HCT116 (cell line): ENCODE measurements at regions not wholly inside any gene's neighbourhood (a gene's known extent, or its start where the extent isn't known, plus 50 kb on each side); places are given as distances from the start of the nearest gene placed in this dataset.

Source experiments
- ATAC-seq: fragments of 200-7000 bp; cut with Tn5 transposase; 2 replicates; pipeline ENCODE4 v1.9.1; 2020; ENCODE audit warnings: mild to moderate bottlenecking, moderate library complexity
- BruUV-seq: library from RNA; stranded (reverse); fragments of 400-500 nt; replicated peaks from 2 replicates; lab custom pipeline; 2021; lab: Mats Ljungman, UMichigan
- CTCF ChIA-PET: fragments of 300-600 bp; sonication (Branson Sonifier 250); formaldehyde crosslinking; loops from one replicate; lab custom pipeline; 2021; ENCODE audit warnings: antibody characterized with exemption; lab: Charles Lee
- POLR2A ChIA-PET: fragments of 300-600, 350-600 bp; sonication (Branson Sonifier 250); formaldehyde crosslinking; loops from one replicate; lab custom pipeline; 2021; ENCODE audit warnings: antibody characterized with exemption; lab: Charles Lee
- RAD21 ChIA-PET, 2 experiments: fragments of 300-600 bp; sonication (Branson Sonifier 250); formaldehyde crosslinking; loops; one replicate each; lab custom pipeline; 2023; ENCODE audit warnings: low total read pairs in 2 of 2; ENCODE audit not compliant: uncharacterized antibody in 2 of 2, unreplicated experiment in 2 of 2, low non-redundant PET in 1 of 2; lab: Charles Lee
- DNase-seq: peaks from one replicate; pipeline ENCODE4 v3.0.0-alpha.2; 2010; ENCODE audit warnings: low read depth, low spot score
- H2AFZ ChIP-seq: fragments of 200-600 bp; shearing (Covaris generic), sonication (generic); 2 replicates; pipeline ENCODE4 v1.6.1; 2017; ENCODE audit warnings: low read depth, mixed run types, mixed read lengths, antibody characterized with exemption, low read length; ENCODE audit not compliant: poor library complexity, severe bottlenecking
- H3K27ac ChIP-seq: 2 replicates; pipeline ENCODE4 v1.5.1; 2012; ENCODE audit warnings: low read depth, low read length
- H3K27me3 ChIP-seq: fragments of 200-600 bp; sonication (generic); 2 replicates; pipeline ENCODE4 v1.6.1; 2016; ENCODE audit warnings: mixed run types, low read length, mixed read lengths; ENCODE audit not compliant: insufficient read depth
- H3K36me3 ChIP-seq, 2 experiments: fragments of 200-500 bp in 1 of 2; fragments of 200-600 bp in 1 of 2; sonication (Bioruptor generic) in 1 of 2; sonication (generic) in 1 of 2; 2 replicates each; pipeline versions ENCODE4 v1.5.1 to v1.6.1; 2014 to 2016; ENCODE audit warnings: low read length in 2 of 2, inconsistent platforms in 1 of 2, mixed read lengths in 1 of 2, mixed run types in 1 of 2; ENCODE audit not compliant: insufficient read depth in 2 of 2, control insufficient read depth in 1 of 2
- H3K4me1 ChIP-seq, 2 experiments: fragments of 200-600 bp in 1 of 2; sonication (generic) in 1 of 2; 2 replicates each; pipeline versions ENCODE4 v1.5.1 to v1.6.1; 2012 to 2017; ENCODE audit warnings: low read length in 2 of 2, inconsistent platforms in 1 of 2, mild to moderate bottlenecking in 1 of 2, mixed read lengths in 1 of 2, mixed run types in 1 of 2, moderate library complexity in 1 of 2; ENCODE audit not compliant: insufficient read depth in 2 of 2, control insufficient read depth in 1 of 2
- H3K4me2 ChIP-seq: fragments of 200-600 bp; sonication (generic); 2 replicates; pipeline ENCODE4 v1.6.1; 2017; ENCODE audit warnings: mixed run types, low read length, mixed read lengths
- H3K4me3 ChIP-seq, 2 experiments: fragments of 200-600 bp in 1 of 2; sonication (generic) in 1 of 2; replicated peaks in 1 of 2; 2 replicates each; pipeline ENCODE4 v1.5.1; 2011 to 2016; ENCODE audit warnings: low read length in 2 of 2, control low read depth in 1 of 2, low read depth in 1 of 2, mild to moderate bottlenecking in 1 of 2, mixed read lengths in 1 of 2, mixed run types in 1 of 2
- H3K79me2 ChIP-seq: fragments of 200-600 bp; sonication (generic); 2 replicates; pipeline ENCODE4 v1.6.1; 2017; ENCODE audit warnings: mild to moderate bottlenecking, mixed run types, low read length, moderate library complexity, mixed read lengths; ENCODE audit not compliant: insufficient read depth
- H3K9ac ChIP-seq: fragments of 200-600 bp; sonication (generic); 2 replicates; pipeline ENCODE4 v1.6.1; 2016; ENCODE audit warnings: low read length, mixed read lengths
- H3K9me2 ChIP-seq: fragments of 200-600 bp; sonication (generic), shearing (Covaris generic); 2 replicates; pipeline ENCODE4 v1.6.1; 2017; ENCODE audit warnings: mixed run types, mild to moderate bottlenecking, moderate library complexity; ENCODE audit not compliant: insufficient read depth
- H3K9me3 ChIP-seq, 2 experiments: fragments of 200-500 bp in 1 of 2; fragments of 200-600 bp in 1 of 2; sonication (Bioruptor generic) in 1 of 2; sonication (generic) in 1 of 2; 2 replicates each; pipeline ENCODE4 v1.6.1; 2014 to 2017; ENCODE audit warnings: low read length in 2 of 2, mixed read lengths in 2 of 2, inconsistent platforms in 1 of 2, low read depth in 1 of 2, mild to moderate bottlenecking in 1 of 2, mixed run types in 1 of 2, moderate library complexity in 1 of 2; ENCODE audit not compliant: control insufficient read depth in 1 of 2, insufficient read depth in 1 of 2
- H4K20me1 ChIP-seq: fragments of 200-600 bp; sonication (generic), shearing (Covaris generic); 2 replicates; pipeline ENCODE4 v1.6.1; 2017; ENCODE audit warnings: mixed run types, mild to moderate bottlenecking, moderate library complexity; ENCODE audit not compliant: insufficient read depth
- CBX3 ChIP-seq: IDR thresholded peaks from 2 replicates; pipeline ENCODE4 v1.6.1; 2012; ENCODE audit warnings: low read depth
- EGR1 ChIP-seq: IDR thresholded peaks from 2 replicates; pipeline ENCODE4 v1.6.1; 2012; ENCODE audit warnings: low read depth
- ELF1 ChIP-seq: IDR thresholded peaks from 2 replicates; pipeline ENCODE4 v1.6.1; 2012; ENCODE audit warnings: low read depth, borderline replicate concordance
- EZH2 ChIP-seq: fragments of 200-600 bp; sonication (generic); IDR thresholded peaks from 2 replicates; pipeline ENCODE4 v1.6.1; 2017; ENCODE audit warnings: antibody characterized with exemption, mixed run types
- EZH2phosphoT487 ChIP-seq: fragments of 200-600 bp; IDR thresholded peaks from 2 replicates; pipeline ENCODE4 v1.6.1; 2018; ENCODE audit warnings: antibody characterized with exemption, borderline replicate concordance
- JUND ChIP-seq: IDR thresholded peaks from 2 replicates; pipeline ENCODE4 v1.6.1; 2012
- POLR2A ChIP-seq: IDR thresholded peaks from 2 replicates; pipeline ENCODE4 v1.7.0; 2011; ENCODE audit warnings: borderline replicate concordance; ENCODE audit not compliant: insufficient read depth, insufficient read length; ENCODE audit errors: extremely low read depth
- POLR2AphosphoS5 ChIP-seq: IDR thresholded peaks from 2 replicates; pipeline ENCODE4 v1.6.1; 2011; ENCODE audit warnings: mild to moderate bottlenecking, low read depth, low read length, moderate library complexity
- RAD21 ChIP-seq: IDR thresholded peaks from 2 replicates; pipeline ENCODE4 v1.6.1; 2012; ENCODE audit warnings: low read depth, mild to moderate bottlenecking
- SIN3A ChIP-seq: IDR thresholded peaks from 2 replicates; pipeline ENCODE4 v1.6.1; 2012; ENCODE audit warnings: low read depth
- SP1 ChIP-seq: IDR thresholded peaks from 2 replicates; pipeline ENCODE4 v1.6.1; 2012; ENCODE audit warnings: low read depth
- SRF ChIP-seq: IDR thresholded peaks from 2 replicates; pipeline ENCODE4 v1.6.1; 2012; ENCODE audit warnings: low read depth
- TCF7L2 ChIP-seq: IDR thresholded peaks from 2 replicates; pipeline ENCODE4 v1.7.0; 2011; ENCODE audit warnings: borderline replicate concordance, inconsistent platforms; ENCODE audit not compliant: insufficient read depth, insufficient read length; ENCODE audit errors: extremely low read depth
- ZFX ChIP-seq: fragments of 450-650 bp; IDR thresholded peaks from 2 replicates; pipeline ENCODE4 v1.6.1; 2017
- ZNF274 ChIP-seq: fragments of 200-500 bp; sonication (Bioruptor generic); IDR thresholded peaks from 2 replicates; pipeline ENCODE4 v1.6.1; 2014; ENCODE audit warnings: mild to moderate bottlenecking, low read depth, low read length, inconsistent platforms
- intact Hi-C: fragments of 100-400 bp; cut with micrococcal nuclease; formaldehyde crosslinking; loops from 2 replicates; pipeline ENCODE4 v1.10.0; 2022
- TF ChIP-seq, protein P1 (sequence below): IDR thresholded peaks from 2 replicates; pipeline ENCODE4 v1.6.1; 2011; ENCODE audit warnings: mild to moderate bottlenecking, low read length, moderate library complexity; ENCODE audit not compliant: insufficient replicate concordance; ENCODE audit errors: extremely low read depth
- TF ChIP-seq, protein P2 (sequence below): IDR thresholded peaks from 2 replicates; pipeline ENCODE4 v1.6.1; 2012
- TF ChIP-seq, protein P3 (sequence below), 3 experiments: fragments of 200-600 bp in 1 of 3; sonication (generic) in 1 of 3; IDR thresholded peaks in 2 of 3; conservative IDR thresholded peaks in 1 of 3; 2 replicates each; pipeline ENCODE4 v1.5.1; 2012 to 2017; ENCODE audit warnings: low read depth in 2 of 3, low read length in 2 of 3, antibody characterized with exemption in 1 of 3, borderline replicate concordance in 1 of 3, control low read depth in 1 of 3, mild to moderate bottlenecking in 1 of 3, mixed read lengths in 1 of 3, mixed run types in 1 of 3, moderate library complexity in 1 of 3; ENCODE audit not compliant: insufficient read depth in 1 of 3
- TF ChIP-seq, protein P4 (sequence below): IDR thresholded peaks from 2 replicates; pipeline ENCODE4 v1.6.1; 2012; ENCODE audit warnings: low read depth
- TF ChIP-seq, protein P5 (sequence below): IDR thresholded peaks from 2 replicates; pipeline ENCODE4 v1.6.1; 2012

DNA sequence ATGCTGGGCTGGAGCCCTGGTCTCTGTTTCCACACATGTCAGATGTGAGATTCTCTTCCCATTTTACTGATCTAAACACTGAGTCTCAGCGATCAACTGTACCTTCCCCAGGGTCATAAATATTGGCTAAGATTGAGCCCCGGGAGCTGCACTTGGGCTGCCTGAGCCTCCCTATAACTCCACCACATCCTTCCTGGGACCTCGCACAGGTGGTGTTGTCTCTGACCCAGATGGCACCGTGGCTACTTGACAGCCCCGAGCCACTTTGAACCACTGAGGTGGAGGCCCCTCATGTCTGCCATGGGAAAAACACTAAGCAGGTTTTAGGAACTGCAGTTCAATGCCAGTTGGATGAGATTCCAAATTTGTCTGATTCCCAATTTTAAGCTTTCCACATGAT lies 586.5 kb downstream of the IRX1 start:
- H3K9ac ChIP-seq = no peak overlapping the region
- RAD21 ChIA-PET = no interaction called here
- no peak overlapping the region for H3K4me2 ChIP-seq
- H3K27me3 ChIP-seq = no peaks in the 10 kb centered on the region
- H3K79me2 ChIP-seq = no peaks in the 10 kb centered on the region
- peaks cover 7 to 24% of the 10 kb centered on the region in 2 experiments; a peak in 2 of 4 replicates for H3K9me3 ChIP-seq
- intact Hi-C loops = no loop called here
- H4K20me1 ChIP-seq = no peaks in the 10 kb centered on the region
- H2AFZ ChIP-seq = no peak overlapping the region
- BruUV-seq = no TSS peak
- ATAC-seq (no peak), DNase-seq (no peak)
- H3K27ac ChIP-seq = no peak overlapping the region
- H3K4me3 ChIP-seq = no peak overlapping the region
- CTCF ChIA-PET = no interaction called here
- TF ChIP-seq ZNF274 = no peak
- TF ChIP-seq POLR2AphosphoS5 = no peak
- TF ChIP-seq, protein P1, sequence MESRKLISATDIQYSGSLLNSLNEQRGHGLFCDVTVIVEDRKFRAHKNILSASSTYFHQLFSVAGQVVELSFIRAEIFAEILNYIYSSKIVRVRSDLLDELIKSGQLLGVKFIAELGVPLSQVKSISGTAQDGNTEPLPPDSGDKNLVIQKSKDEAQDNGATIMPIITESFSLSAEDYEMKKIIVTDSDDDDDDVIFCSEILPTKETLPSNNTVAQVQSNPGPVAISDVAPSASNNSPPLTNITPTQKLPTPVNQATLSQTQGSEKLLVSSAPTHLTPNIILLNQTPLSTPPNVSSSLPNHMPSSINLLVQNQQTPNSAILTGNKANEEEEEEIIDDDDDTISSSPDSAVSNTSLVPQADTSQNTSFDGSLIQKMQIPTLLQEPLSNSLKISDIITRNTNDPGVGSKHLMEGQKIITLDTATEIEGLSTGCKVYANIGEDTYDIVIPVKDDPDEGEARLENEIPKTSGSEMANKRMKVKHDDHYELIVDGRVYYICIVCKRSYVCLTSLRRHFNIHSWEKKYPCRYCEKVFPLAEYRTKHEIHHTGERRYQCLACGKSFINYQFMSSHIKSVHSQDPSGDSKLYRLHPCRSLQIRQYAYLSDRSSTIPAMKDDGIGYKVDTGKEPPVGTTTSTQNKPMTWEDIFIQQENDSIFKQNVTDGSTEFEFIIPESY = no peak
- no peak for TF ChIP-seq POLR2A
- TF ChIP-seq, protein P2, sequence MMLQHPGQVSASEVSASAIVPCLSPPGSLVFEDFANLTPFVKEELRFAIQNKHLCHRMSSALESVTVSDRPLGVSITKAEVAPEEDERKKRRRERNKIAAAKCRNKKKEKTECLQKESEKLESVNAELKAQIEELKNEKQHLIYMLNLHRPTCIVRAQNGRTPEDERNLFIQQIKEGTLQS = no peak
- TF ChIP-seq, protein P3, sequence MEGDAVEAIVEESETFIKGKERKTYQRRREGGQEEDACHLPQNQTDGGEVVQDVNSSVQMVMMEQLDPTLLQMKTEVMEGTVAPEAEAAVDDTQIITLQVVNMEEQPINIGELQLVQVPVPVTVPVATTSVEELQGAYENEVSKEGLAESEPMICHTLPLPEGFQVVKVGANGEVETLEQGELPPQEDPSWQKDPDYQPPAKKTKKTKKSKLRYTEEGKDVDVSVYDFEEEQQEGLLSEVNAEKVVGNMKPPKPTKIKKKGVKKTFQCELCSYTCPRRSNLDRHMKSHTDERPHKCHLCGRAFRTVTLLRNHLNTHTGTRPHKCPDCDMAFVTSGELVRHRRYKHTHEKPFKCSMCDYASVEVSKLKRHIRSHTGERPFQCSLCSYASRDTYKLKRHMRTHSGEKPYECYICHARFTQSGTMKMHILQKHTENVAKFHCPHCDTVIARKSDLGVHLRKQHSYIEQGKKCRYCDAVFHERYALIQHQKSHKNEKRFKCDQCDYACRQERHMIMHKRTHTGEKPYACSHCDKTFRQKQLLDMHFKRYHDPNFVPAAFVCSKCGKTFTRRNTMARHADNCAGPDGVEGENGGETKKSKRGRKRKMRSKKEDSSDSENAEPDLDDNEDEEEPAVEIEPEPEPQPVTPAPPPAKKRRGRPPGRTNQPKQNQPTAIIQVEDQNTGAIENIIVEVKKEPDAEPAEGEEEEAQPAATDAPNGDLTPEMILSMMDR (IDR thresholded peaks at IDR 0.05 in 2 of 3, conservative IDR thresholded peaks at IDR 0.05 in 1 of 3; ENCODE audit: borderline replicate concordance in 1 of 3, insufficient read depth in 1 of 3, low read depth in 2 of 3, low read length in 2 of 3) = no peak
- TF ChIP-seq ZFX = no peak
- no peak for TF ChIP-seq EGR1
- no peak for TF ChIP-seq SIN3A
- TF ChIP-seq ELF1 = no peak
- TF ChIP-seq SRF = no peak
- TF ChIP-seq RAD21 = no peak
- TF ChIP-seq CBX3 = no peak
- TF ChIP-seq, protein P4, sequence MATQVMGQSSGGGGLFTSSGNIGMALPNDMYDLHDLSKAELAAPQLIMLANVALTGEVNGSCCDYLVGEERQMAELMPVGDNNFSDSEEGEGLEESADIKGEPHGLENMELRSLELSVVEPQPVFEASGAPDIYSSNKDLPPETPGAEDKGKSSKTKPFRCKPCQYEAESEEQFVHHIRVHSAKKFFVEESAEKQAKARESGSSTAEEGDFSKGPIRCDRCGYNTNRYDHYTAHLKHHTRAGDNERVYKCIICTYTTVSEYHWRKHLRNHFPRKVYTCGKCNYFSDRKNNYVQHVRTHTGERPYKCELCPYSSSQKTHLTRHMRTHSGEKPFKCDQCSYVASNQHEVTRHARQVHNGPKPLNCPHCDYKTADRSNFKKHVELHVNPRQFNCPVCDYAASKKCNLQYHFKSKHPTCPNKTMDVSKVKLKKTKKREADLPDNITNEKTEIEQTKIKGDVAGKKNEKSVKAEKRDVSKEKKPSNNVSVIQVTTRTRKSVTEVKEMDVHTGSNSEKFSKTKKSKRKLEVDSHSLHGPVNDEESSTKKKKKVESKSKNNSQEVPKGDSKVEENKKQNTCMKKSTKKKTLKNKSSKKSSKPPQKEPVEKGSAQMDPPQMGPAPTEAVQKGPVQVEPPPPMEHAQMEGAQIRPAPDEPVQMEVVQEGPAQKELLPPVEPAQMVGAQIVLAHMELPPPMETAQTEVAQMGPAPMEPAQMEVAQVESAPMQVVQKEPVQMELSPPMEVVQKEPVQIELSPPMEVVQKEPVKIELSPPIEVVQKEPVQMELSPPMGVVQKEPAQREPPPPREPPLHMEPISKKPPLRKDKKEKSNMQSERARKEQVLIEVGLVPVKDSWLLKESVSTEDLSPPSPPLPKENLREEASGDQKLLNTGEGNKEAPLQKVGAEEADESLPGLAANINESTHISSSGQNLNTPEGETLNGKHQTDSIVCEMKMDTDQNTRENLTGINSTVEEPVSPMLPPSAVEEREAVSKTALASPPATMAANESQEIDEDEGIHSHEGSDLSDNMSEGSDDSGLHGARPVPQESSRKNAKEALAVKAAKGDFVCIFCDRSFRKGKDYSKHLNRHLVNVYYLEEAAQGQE = no peak
- TF ChIP-seq SP1 = no peak
- TF ChIP-seq, protein P5, sequence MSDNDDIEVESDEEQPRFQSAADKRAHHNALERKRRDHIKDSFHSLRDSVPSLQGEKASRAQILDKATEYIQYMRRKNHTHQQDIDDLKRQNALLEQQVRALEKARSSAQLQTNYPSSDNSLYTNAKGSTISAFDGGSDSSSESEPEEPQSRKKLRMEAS = no peak
- no peak for TF ChIP-seq EZH2
- TF ChIP-seq JUND = no peak
- TF ChIP-seq TCF7L2 = no peak
- TF ChIP-seq EZH2phosphoT487 = no peak
- POLR2A ChIA-PET = no interaction called here
- H3K9me2 ChIP-seq = no peaks in the 10 kb centered on the region
- no peaks in the 10 kb centered on the region for H3K4me1 ChIP-seq
- no peaks in the 10 kb centered on the region for H3K36me3 ChIP-seq
